B cell (primary cell): ENCODE measurements at regions not wholly inside any gene's neighbourhood (a gene's known extent, or its start where the extent isn't known, plus 50 kb on each side); places are given as distances from the start of the nearest gene placed in this dataset.

ENCODE experiments used
- ATAC-seq: fragments of 200-7000 bp; cut with Tn5 transposase; one replicate; pipeline ENCODE4 v1.10.0; 2021; ENCODE audit warnings: low read depth, mild to moderate bottlenecking, moderate number of reproducible peaks, moderate library complexity
- CTCF ChIA-PET: fragments of 350-600 bp; sonication (Branson Sonifier 250); formaldehyde crosslinking; loops from one replicate; lab custom pipeline; 2021; ENCODE audit warnings: antibody characterized with exemption, inconsistent platforms; lab: Charles Lee
- POLR2A ChIA-PET: fragments of 350-600 bp; sonication (Branson Sonifier 250); formaldehyde crosslinking; loops from one replicate; lab custom pipeline; 2021; ENCODE audit warnings: antibody characterized with exemption; lab: Charles Lee
- DNase-seq: peaks from one replicate; pipeline ENCODE4 v3.0.0; 2013
- H2AFZ ChIP-seq: 2 replicates; pipeline ENCODE4 v1.6.1; 2012; ENCODE audit warnings: mild to moderate bottlenecking, low read depth, low read length; ENCODE audit not compliant: insufficient read depth, poor library complexity, severe bottlenecking
- H3K27ac ChIP-seq, 2 donors: 1 replicate in 1 of 2; 2 replicates in 1 of 2; pipeline ENCODE4 v1.5.1; 2012 to 2013; ENCODE audit warnings: low read length in 2 of 2, mild to moderate bottlenecking in 2 of 2, moderate library complexity in 1 of 2
- H3K27me3 ChIP-seq, 4 experiments: fragments of 200-600 bp in 1 of 4; sonication (generic) in 1 of 4; replicated peaks in 1 of 4; 1 replicate in 2 of 4; 2 replicates in 2 of 4; pipeline versions ENCODE4 v1.6.1 to v1.7.0; 2013 to 2016; ENCODE audit warnings: low read length in 3 of 4, mild to moderate bottlenecking in 2 of 4, mixed read lengths in 1 of 4, moderate library complexity in 1 of 4; ENCODE audit not compliant: insufficient read depth in 4 of 4, control insufficient read depth in 3 of 4; ENCODE audit errors: control extremely low read depth in 1 of 4
- H3K36me3 ChIP-seq, 2 experiments: replicated peaks in 1 of 2; 1 replicate in 1 of 2; 2 replicates in 1 of 2; pipeline versions ENCODE4 v1.6.1 to v1.7.1; 2013; ENCODE audit warnings: low read length in 1 of 2; ENCODE audit not compliant: insufficient read depth in 2 of 2, control insufficient read depth in 1 of 2; ENCODE audit errors: control extremely low read depth in 1 of 2, extremely low read depth in 1 of 2
- H3K4me1 ChIP-seq, 2 donors: fragments of 200-600 bp in 1 of 2; sonication (generic) in 1 of 2; 1 replicate in 1 of 2; 2 replicates in 1 of 2; pipeline versions ENCODE4 v1.5.1 to v1.6.1; 2013 to 2017; ENCODE audit warnings: low read length in 2 of 2; ENCODE audit not compliant: control insufficient read depth in 2 of 2, insufficient read depth in 2 of 2
- H3K4me2 ChIP-seq: replicated peaks from 2 replicates; pipeline ENCODE3; 2012; ENCODE audit warnings: mild to moderate bottlenecking, low read depth, low read length; ENCODE audit not compliant: poor library complexity, severe bottlenecking
- H3K4me3 ChIP-seq, 5 experiments: fragments of 200-600 bp in 1 of 5; sonication (generic) in 1 of 5; 1 replicate in 3 of 5; 2 replicates in 2 of 5; pipeline versions ENCODE4 v1.5.1 to v1.7.0; 2011 to 2016; ENCODE audit warnings: low read length in 4 of 5, mild to moderate bottlenecking in 4 of 5, low read depth in 2 of 5, control low read depth in 1 of 5, moderate library complexity in 1 of 5; ENCODE audit not compliant: insufficient read depth in 1 of 5; ENCODE audit errors: control extremely low read depth in 1 of 5, extremely low read depth in 1 of 5
- H3K79me2 ChIP-seq: fragments of 200-600 bp; sonication (generic); one replicate; pipeline ENCODE4 v1.6.0; 2016; ENCODE audit warnings: low read length; ENCODE audit not compliant: control insufficient read depth, insufficient read depth
- H3K9ac ChIP-seq: fragments of 200-600 bp; sonication (generic); 2 replicates; pipeline ENCODE4 v1.6.1; 2017; ENCODE audit warnings: mild to moderate bottlenecking, low read length, moderate library complexity
- H3K9me3 ChIP-seq, 3 donors: one replicate each; pipeline versions ENCODE4 v1.6.1 to v1.7.1; 2013; ENCODE audit warnings: low read length in 2 of 3; ENCODE audit not compliant: control insufficient read depth in 2 of 3, insufficient read depth in 1 of 3; ENCODE audit errors: control extremely low read depth in 1 of 3
- H4K20me1 ChIP-seq: 2 replicates; pipeline ENCODE4 v1.6.0; 2012; ENCODE audit warnings: mild to moderate bottlenecking, low read length; ENCODE audit not compliant: insufficient read depth, control insufficient read depth, poor library complexity, severe bottlenecking
- H3K27ac Mint-ChIP-seq: one replicate; pipeline ENCODE4 v1.8.0; 2021; ENCODE audit warnings: mixed read lengths
- H3K27me3 Mint-ChIP-seq: one replicate; pipeline ENCODE4 v1.8.0; 2021; ENCODE audit warnings: mixed read lengths
- H3K4me1 Mint-ChIP-seq: one replicate; pipeline ENCODE4 v1.8.0; 2021; ENCODE audit warnings: mixed read lengths
- H3K4me3 Mint-ChIP-seq: one replicate; pipeline ENCODE4 v1.8.0; 2021; ENCODE audit warnings: mixed read lengths
- H3K9me3 Mint-ChIP-seq: one replicate; pipeline ENCODE4 v1.8.0; 2022; ENCODE audit warnings: mixed read lengths; ENCODE audit not compliant: insufficient read depth
- CTCF ChIP-seq: fragments of 200-600 bp; IDR thresholded peaks from one replicate; pipeline ENCODE4 v1.8.0; 2022; ENCODE audit warnings: antibody characterized with exemption, mild to moderate bottlenecking
- EZH2 ChIP-seq: IDR thresholded peaks from 2 replicates; pipeline ENCODE4 v1.6.1; 2012; ENCODE audit warnings: borderline replicate concordance, low read depth, mild to moderate bottlenecking, moderate library complexity, low read length; ENCODE audit not compliant: insufficient read depth, poor library complexity, severe bottlenecking
- WGBS: methylation state at CpG from one replicate; pipeline ENCODE4 v1.1.5; 2013; ENCODE audit warnings: missing lambda C conversion rate; ENCODE audit not compliant: insufficient coverage; 5-methylcytosine and 5-hydroxymethylcytosine counted together
- intact Hi-C: fragments of 100-400 bp; cut with micrococcal nuclease; formaldehyde crosslinking; loops from one replicate; pipeline ENCODE4 v1.10.0; 2022

GRCh38 chr4:55183926-55184599 is 58.7 kb upstream of the KDR start:
- peaks cover 26% of the 10 kb centered on the region for H3K27me3 Mint-ChIP-seq
- no peak overlapping the region for H3K4me2 ChIP-seq

More at GRCh38 chr4:55183926-55184599, 58.7 kb upstream of the KDR start:
- Histone ChIP-seq H3K4me1 (no peaks in the 10 kb centered on the region), H3K27ac (no peak overlapping the region), H3K4me3 (no peak overlapping the region), H2AFZ (no peak overlapping the region), H4K20me1 (no peaks in the 10 kb centered on the region), H3K9ac (no peak overlapping the region), H3K27me3 (no peaks in the 10 kb centered on the region), H3K79me2 (no peaks in the 10 kb centered on the region), H3K36me3 (no peaks in the 10 kb centered on the region), H3K9me3 (no peaks in the 10 kb centered on the region)
- intact Hi-C loops = no loop called here
- ATAC-seq (no peak), DNase-seq (no peak)
- ChIA-PET POLR2A (no interaction called here), CTCF (interaction anchor here (0.6 to 1.7 kb wide), 4 partner anchors 16 to 683 kb away, joined by 3 to 6 read pairs (median 4); no protein-coding TSS in a partner anchor)
- TF ChIP-seq CTCF (no peak), EZH2 (no peak)
- Mint-ChIP-seq H3K4me1 (no peaks in the 10 kb centered on the region), H3K9me3 (no peaks in the 10 kb centered on the region), H3K27ac (no peak overlapping the region), H3K4me3 (no peak overlapping the region)
- 73% methylated on average over 5 of the region's 8 CpGs for WGBS
